GM23248 (cell line): ENCODE measurements at regions not wholly inside any gene's neighbourhood (a gene's known extent, or its start where the extent isn't known, plus 50 kb on each side); places are given as distances from the start of the nearest gene placed in this dataset.
"Not testable (repeated sequence)": the region's sequence is repeated elsewhere in the genome, so short reads cannot be mapped to it uniquely, and the experiment has no call there.

Source experiments
- EZH2 ChIP-seq: fragments of 200-600 bp; sonication (generic); IDR thresholded peaks from 2 replicates; pipeline ENCODE4 v1.6.1; 2018; ENCODE audit warnings: antibody characterized with exemption, mild to moderate bottlenecking; ENCODE audit not compliant: insufficient read depth, poor library complexity, severe bottlenecking
- EZH2phosphoT487 ChIP-seq: fragments of 200-600 bp; sonication (generic); IDR thresholded peaks from 2 replicates; pipeline ENCODE4 v1.6.1; 2018; ENCODE audit warnings: antibody characterized with exemption, moderate library complexity, mild to moderate bottlenecking, low read depth; ENCODE audit not compliant: insufficient read depth

- not testable (repeated sequence) for TF ChIP-seq EZH2, EZH2phosphoT487
These were observed 81.8 kb downstream of the SYT15B start for GRCh38 chr10:47681638-47681990.
